SK-N-SH (cell line): ENCODE measurements at regions not wholly inside any gene's neighbourhood (a gene's known extent, or its start where the extent isn't known, plus 50 kb on each side); places are given as distances from the start of the nearest gene placed in this dataset.
"Not testable (repeated sequence)": the region's sequence is repeated elsewhere in the genome, so short reads cannot be mapped to it uniquely, and the experiment has no call there.

Source experiments
- CTCF ChIA-PET: fragments of 300-600, 350-600 bp; formaldehyde crosslinking; extraction: SDS; loops from one replicate; lab custom pipeline; 2021; lab: Yijun Ruan, JAX
- POLR2A ChIA-PET: fragments of 350-600 bp; sonication (Branson Sonifier 250); formaldehyde crosslinking; extraction: SDS; loops from one replicate; lab custom pipeline; 2020; ENCODE audit warnings: antibody characterized with exemption, inconsistent platforms; lab: Yijun Ruan, JAX
- DNase-seq: peaks from one replicate; pipeline ENCODE4 v3.0.0; 2012
- H2AFZ ChIP-seq: fragments of 200-600 bp; sonication (generic); 2 replicates; pipeline ENCODE4 v1.8.1; 2016; ENCODE audit warnings: antibody characterized with exemption, mild to moderate bottlenecking, low read depth
- H3F3A ChIP-seq: fragments of 200-600 bp; sonication (generic); replicated peaks from 2 replicates; pipeline ENCODE3; 2016; ENCODE audit warnings: antibody characterized with exemption, mild to moderate bottlenecking; ENCODE audit not compliant: insufficient read depth
- H3K27ac ChIP-seq, 2 experiments: fragments of 200-500 bp in 1 of 2; fragments of 200-600 bp in 1 of 2; sonication (Bioruptor generic) in 1 of 2; sonication (generic), shearing (Covaris generic) in 1 of 2; 2 replicates each; pipeline versions ENCODE4 v1.5.1 to v1.6.1; 2014 to 2016; ENCODE audit warnings: low read depth in 2 of 2, inconsistent platforms in 1 of 2, low read length in 1 of 2, mild to moderate bottlenecking in 1 of 2, mixed read lengths in 1 of 2
- H3K27me3 ChIP-seq: fragments of 200-600 bp; sonication (generic), shearing (Covaris generic); 2 replicates; pipeline ENCODE4 v1.6.1; 2016; ENCODE audit warnings: mixed run types; ENCODE audit not compliant: insufficient read depth
- H3K36me3 ChIP-seq, 2 experiments: fragments of 200-500 bp in 1 of 2; fragments of 200-600 bp in 1 of 2; sonication (Bioruptor generic) in 1 of 2; sonication (generic) in 1 of 2; replicated peaks in 1 of 2; 2 replicates each; pipeline versions ENCODE3 to v1.5.1; 2014 to 2016; ENCODE audit warnings: low read length in 1 of 2, mild to moderate bottlenecking in 1 of 2; ENCODE audit not compliant: insufficient read depth in 2 of 2, control insufficient read depth in 1 of 2
- H3K4me1 ChIP-seq, 2 experiments: fragments of 200-500 bp in 1 of 2; fragments of 200-600 bp in 1 of 2; sonication (Bioruptor generic) in 1 of 2; sonication (generic), shearing (Covaris generic) in 1 of 2; 2 replicates each; pipeline versions ENCODE4 v1.5.1 to v1.6.1; 2014 to 2016; ENCODE audit warnings: low read depth in 1 of 2, low read length in 1 of 2, mixed run types in 1 of 2; ENCODE audit not compliant: insufficient read depth in 2 of 2, control insufficient read depth in 1 of 2
- H3K4me2 ChIP-seq: fragments of 200-600 bp; sonication (generic), shearing (Covaris generic); 2 replicates; pipeline ENCODE4 v1.6.1; 2017; ENCODE audit warnings: mixed run types
- H3K4me3 ChIP-seq, 2 experiments: fragments of 200-500 bp in 1 of 2; fragments of 200-600 bp in 1 of 2; sonication (Bioruptor generic) in 1 of 2; sonication (generic), shearing (Covaris generic) in 1 of 2; 2 replicates each; pipeline versions ENCODE4 v1.5.1 to v1.8.1; 2014 to 2016; ENCODE audit warnings: low read depth in 2 of 2, inconsistent platforms in 1 of 2, low read length in 1 of 2, mild to moderate bottlenecking in 1 of 2, mixed read lengths in 1 of 2, moderate library complexity in 1 of 2
- H3K79me2 ChIP-seq: fragments of 200-600 bp; sonication (generic); 2 replicates; pipeline ENCODE4 v1.8.1; 2017; ENCODE audit warnings: mild to moderate bottlenecking; ENCODE audit not compliant: insufficient read depth
- H3K9ac ChIP-seq: fragments of 200-600 bp; sonication (generic); 2 replicates; pipeline ENCODE4 v1.6.1; 2017; ENCODE audit warnings: mixed run types
- H3K9me2 ChIP-seq: fragments of 200-600 bp; sonication (generic); 2 replicates; pipeline ENCODE4 v1.6.1; 2017; ENCODE audit warnings: mixed run types
- H3K9me3 ChIP-seq: fragments of 200-600 bp; sonication (generic); 2 replicates; pipeline ENCODE4 v1.6.1; 2017; ENCODE audit warnings: mixed run types, mild to moderate bottlenecking, moderate library complexity
- H4K20me1 ChIP-seq: fragments of 200-600 bp; sonication (generic); 2 replicates; pipeline ENCODE4 v1.6.1; 2017; ENCODE audit warnings: mild to moderate bottlenecking, mixed run types; ENCODE audit not compliant: insufficient read depth
- FOSL2 ChIP-seq: IDR thresholded peaks from 2 replicates; pipeline ENCODE4 v1.4.0; 2012; ENCODE audit warnings: low read depth, mild to moderate bottlenecking, moderate library complexity, borderline replicate concordance
- GABPA ChIP-seq: IDR thresholded peaks from 2 replicates; pipeline ENCODE4 v1.4.0; 2012; ENCODE audit warnings: low read depth, mild to moderate bottlenecking
- GATA2 ChIP-seq: sonication (generic); formaldehyde crosslinking; IDR thresholded peaks from 2 replicates; pipeline ENCODE4 v1.5.0; 2020; ENCODE audit warnings: mild to moderate bottlenecking, missing genetic modification reagents
- NFIC ChIP-seq: IDR thresholded peaks from 2 replicates; pipeline ENCODE4 v1.4.0; 2012; ENCODE audit warnings: borderline replicate concordance
- PBX3 ChIP-seq: IDR thresholded peaks from 2 replicates; pipeline ENCODE4; 2012
- RCOR1 ChIP-seq: fragments of 150-350 bp; IDR thresholded peaks from 2 replicates; pipeline ENCODE4 v1.6.1; 2017; ENCODE audit warnings: antibody characterized with exemption, low read length
- REST ChIP-seq: IDR thresholded peaks from 2 replicates; pipeline ENCODE4 v1.6.1; 2012; ENCODE audit warnings: mild to moderate bottlenecking, low read depth, low read length, moderate library complexity
- RFX5 ChIP-seq: IDR thresholded peaks from 2 replicates; pipeline ENCODE4 v1.6.1; 2012; ENCODE audit warnings: mild to moderate bottlenecking, improper control_type of control experiment, low read length
- TAF1 ChIP-seq: IDR thresholded peaks from 2 replicates; pipeline ENCODE4 v1.6.1; 2012; ENCODE audit warnings: low read depth, mild to moderate bottlenecking, low read length, moderate library complexity, borderline replicate concordance
- TEAD4 ChIP-seq: IDR thresholded peaks from 2 replicates; pipeline ENCODE4 v1.4.0; 2012; ENCODE audit warnings: mild to moderate bottlenecking, borderline replicate concordance; ENCODE audit not compliant: insufficient read depth
- YY1 ChIP-seq: IDR thresholded peaks from 2 replicates; pipeline ENCODE4 v1.4.0; 2012; ENCODE audit warnings: low read depth, mild to moderate bottlenecking
- WGBS: methylation state at CpG from one replicate; pipeline ENCODE4 v1.1.6; 2017; ENCODE audit warnings: low lambda C conversion rate; 5-methylcytosine and 5-hydroxymethylcytosine counted together
- TF ChIP-seq, protein P1 (sequence below): IDR thresholded peaks from 2 replicates; pipeline ENCODE4 v1.4.0; 2012; ENCODE audit warnings: low read depth

DNA sequence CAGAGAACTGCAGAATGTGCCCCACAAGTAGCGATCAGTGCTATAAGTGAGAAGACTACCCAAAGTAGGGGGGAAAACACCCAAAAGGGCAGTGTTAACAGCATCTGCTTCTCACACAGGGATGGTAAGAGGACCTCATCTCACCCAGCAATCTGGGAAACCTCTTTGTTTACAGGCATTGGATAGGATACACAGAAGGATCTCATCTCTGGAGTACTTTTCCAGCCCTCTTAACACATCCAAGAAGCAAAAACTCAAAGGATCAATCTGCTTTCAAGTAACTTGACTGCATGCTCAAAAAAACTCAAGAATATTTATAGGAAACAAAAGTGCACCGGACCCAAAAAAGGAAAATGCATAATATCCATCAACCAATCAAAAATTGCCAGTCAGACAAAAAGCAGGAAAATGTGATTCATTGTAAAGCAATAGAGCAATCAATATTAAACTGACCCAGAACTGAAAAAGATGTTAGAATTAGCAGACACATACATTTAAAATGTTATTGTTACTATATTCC lies 311.0 kb upstream of the CXADR start:
- H3K36me3 ChIP-seq = no peaks in the 10 kb centered on the region
- POLR2A ChIA-PET = no interaction called here
- no peaks in the 10 kb centered on the region for H4K20me1 ChIP-seq
- H3K9ac ChIP-seq = no peak overlapping the region
- H3K9me3 ChIP-seq = no peaks in the 10 kb centered on the region
- no peak overlapping the region for H3K4me3 ChIP-seq
- DNase-seq = no peak
- H3K4me2 ChIP-seq = no peak overlapping the region
- H3K9me2 ChIP-seq = no peaks in the 10 kb centered on the region
- CTCF ChIA-PET = no interaction called here
- H3K27ac ChIP-seq = no peak overlapping the region
- H2AFZ ChIP-seq = no peak overlapping the region
- H3K27me3 ChIP-seq = no peaks in the 10 kb centered on the region
- 54% methylated on average over 2 of the region's 2 CpGs for whole genome bisulfite sequencing
- no peaks in the 10 kb centered on the region for H3K79me2 ChIP-seq
- no peak for TF ChIP-seq REST
- TF ChIP-seq PBX3 = no peak
- TF ChIP-seq FOSL2 = no peak
- TF ChIP-seq YY1 = no peak
- TF ChIP-seq TEAD4 = no peak
- TF ChIP-seq, protein P1, sequence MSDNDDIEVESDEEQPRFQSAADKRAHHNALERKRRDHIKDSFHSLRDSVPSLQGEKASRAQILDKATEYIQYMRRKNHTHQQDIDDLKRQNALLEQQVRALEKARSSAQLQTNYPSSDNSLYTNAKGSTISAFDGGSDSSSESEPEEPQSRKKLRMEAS = no peak
- no peak for TF ChIP-seq NFIC
- no peak for TF ChIP-seq GABPA
- no peak for TF ChIP-seq RCOR1
- TF ChIP-seq GATA2 (CRISPR knock-in tag) = no peak
- no peaks in the 10 kb centered on the region for H3F3A ChIP-seq
- no peaks in the 10 kb centered on the region for H3K4me1 ChIP-seq

- H3K9me2 ChIP-seq = no peaks in the 10 kb centered on the region
- WGBS = 56% methylated on average over 3 of the region's 3 CpGs
- H2AFZ ChIP-seq = no peak overlapping the region
- H3K4me1 ChIP-seq = no peaks in the 10 kb centered on the region
- H4K20me1 ChIP-seq = no peaks in the 10 kb centered on the region
- ChIA-PET CTCF (no interaction called here), POLR2A (no interaction called here)
- no peaks in the 10 kb centered on the region for H3K79me2 ChIP-seq
- H3K36me3 ChIP-seq = no peaks in the 10 kb centered on the region
- no peaks in the 10 kb centered on the region for H3F3A ChIP-seq
- H3K27ac ChIP-seq = no peak overlapping the region
- DNase-seq = no peak
- H3K4me2 ChIP-seq = no peak overlapping the region
- H3K4me3 ChIP-seq = no peak overlapping the region
- no peaks in the 10 kb centered on the region for H3K27me3 ChIP-seq
- TF ChIP-seq TAF1 (no peak), RFX5 (no peak)
- TF ChIP-seq, all 33 proteins: peak for 0
- H3K9ac ChIP-seq = no peak overlapping the region
- peaks cover 11% of the 10 kb centered on the region; the same call in 1 of the 2 replicates for H3K9me3 ChIP-seq
These were observed 298.0 kb upstream of the CXADR start for GRCh38 chr21:17214801-17215200.

GRCh38 chr21:17219050-17219449 lies 293.8 kb upstream of the CXADR start:
- H3K4me2 ChIP-seq, H3K27ac ChIP-seq, H2AFZ ChIP-seq, DNase-seq, H3K4me1 ChIP-seq, H3F3A ChIP-seq, H3K9ac ChIP-seq, H3K9me2 ChIP-seq, H4K20me1 ChIP-seq, H3K4me3 ChIP-seq, H3K27me3 ChIP-seq, POLR2A ChIA-PET, H3K36me3 ChIP-seq, H3K79me2 ChIP-seq: not testable (repeated sequence)
- peaks cover 11% of the 10 kb centered on the region; the same call in 1 of the 2 replicates for H3K9me3 ChIP-seq
- 34% methylated on average over 1 of the region's 1 CpG for WGBS
- CTCF ChIA-PET = interaction anchor here (1.6 kb wide), 1 partner anchor 13 kb away, joined by 4 read pairs; no protein-coding TSS in a partner anchor
